ENCODE measurements at regions not wholly inside any gene's neighbourhood (a gene's known extent, or its start where the extent isn't known, plus 50 kb on each side); places are given as distances from the start of the nearest gene placed in this dataset.

DNA sequence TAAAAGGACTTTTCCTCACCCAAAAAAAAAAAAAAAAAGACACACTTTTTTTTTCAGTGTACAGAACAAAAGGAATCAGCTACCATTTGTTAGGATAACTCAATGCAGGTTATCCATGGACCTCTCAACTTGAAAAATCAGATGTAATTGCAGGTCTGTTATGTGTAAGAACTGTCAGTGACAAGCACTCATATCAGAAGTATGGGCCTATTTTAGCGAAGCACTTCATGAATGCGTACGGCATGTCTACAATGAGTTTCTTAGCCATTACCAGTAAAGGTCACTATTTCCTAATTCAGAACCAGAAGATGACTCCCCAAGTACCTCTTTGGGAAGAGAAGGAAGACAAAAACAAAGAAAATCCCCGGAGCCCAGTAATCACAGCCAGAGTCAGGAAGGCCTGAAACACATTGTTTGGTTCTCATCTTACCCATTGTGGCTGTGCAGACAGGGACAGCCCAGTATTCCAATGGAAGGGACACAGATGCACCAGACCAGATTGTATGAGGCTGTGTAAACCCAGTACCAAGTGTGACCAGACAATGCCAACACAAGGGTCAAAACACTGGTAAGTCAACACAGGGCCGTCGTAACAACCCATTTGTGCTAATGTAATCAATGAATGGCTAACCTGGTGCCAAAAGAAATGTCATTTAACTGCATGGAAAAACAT is 188.0 kb downstream of the PMP22 start:
- TF ChIP-seq BRCA1 (IDR thresholded peaks at IDR 0.05; ENCODE audit: low read depth, low read length) (no peak), POLR2AphosphoS5 (IDR thresholded peaks at IDR 0.05; ENCODE audit: low read depth, low read length) (no peak)

Measured in H1 (cell line).